ENCODE measurements at regions not wholly inside any gene's neighbourhood (a gene's known extent, or its start where the extent isn't known, plus 50 kb on each side); places are given as distances from the start of the nearest gene placed in this dataset.

GRCh38 chr7:46524350-46524749, 603.3 kb upstream of the IGFBP3 start:
- TF ChIP-seq CTCF (IDR thresholded peaks at IDR 0.05): no peak
- TF ChIP-seq POLR2A (IDR thresholded peaks at IDR 0.05): no peak
